Peyer's patch (tissue), 4 donors: ENCODE measurements at regions not wholly inside any gene's neighbourhood (a gene's known extent, or its start where the extent isn't known, plus 50 kb on each side); places are given as distances from the start of the nearest gene placed in this dataset.

Experiments used
- POLR2A ChIP-seq, 2 donors: fragments of 450-650 bp; IDR thresholded peaks; one replicate each; pipeline ENCODE4 v1.5.1; 2017; ENCODE audit warnings: antibody characterized with exemption in 2 of 2, mild to moderate bottlenecking in 2 of 2, moderate library complexity in 2 of 2
- TF ChIP-seq, protein P1 (sequence below), 6 experiments: fragments of 450-650 bp in 4 of 6; fragments of 200-600 bp in 2 of 6; sonication (generic) in 1 of 6; IDR thresholded peaks; one replicate each; pipeline ENCODE4 v1.5.1; 2017 to 2019; ENCODE audit warnings: antibody characterized with exemption in 6 of 6, mild to moderate bottlenecking in 3 of 6, moderate library complexity in 1 of 6

GRCh38 chr13:74867460-74867859 is 614.5 kb downstream of the TBC1D4 start:
- TF ChIP-seq, protein P1, sequence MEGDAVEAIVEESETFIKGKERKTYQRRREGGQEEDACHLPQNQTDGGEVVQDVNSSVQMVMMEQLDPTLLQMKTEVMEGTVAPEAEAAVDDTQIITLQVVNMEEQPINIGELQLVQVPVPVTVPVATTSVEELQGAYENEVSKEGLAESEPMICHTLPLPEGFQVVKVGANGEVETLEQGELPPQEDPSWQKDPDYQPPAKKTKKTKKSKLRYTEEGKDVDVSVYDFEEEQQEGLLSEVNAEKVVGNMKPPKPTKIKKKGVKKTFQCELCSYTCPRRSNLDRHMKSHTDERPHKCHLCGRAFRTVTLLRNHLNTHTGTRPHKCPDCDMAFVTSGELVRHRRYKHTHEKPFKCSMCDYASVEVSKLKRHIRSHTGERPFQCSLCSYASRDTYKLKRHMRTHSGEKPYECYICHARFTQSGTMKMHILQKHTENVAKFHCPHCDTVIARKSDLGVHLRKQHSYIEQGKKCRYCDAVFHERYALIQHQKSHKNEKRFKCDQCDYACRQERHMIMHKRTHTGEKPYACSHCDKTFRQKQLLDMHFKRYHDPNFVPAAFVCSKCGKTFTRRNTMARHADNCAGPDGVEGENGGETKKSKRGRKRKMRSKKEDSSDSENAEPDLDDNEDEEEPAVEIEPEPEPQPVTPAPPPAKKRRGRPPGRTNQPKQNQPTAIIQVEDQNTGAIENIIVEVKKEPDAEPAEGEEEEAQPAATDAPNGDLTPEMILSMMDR (IDR thresholded peaks at IDR 0.05) = no peak
- TF ChIP-seq POLR2A (IDR thresholded peaks at IDR 0.05) = no peak
